ENCODE measurements at regions not wholly inside any gene's neighbourhood (a gene's known extent, or its start where the extent isn't known, plus 50 kb on each side); places are given as distances from the start of the nearest gene placed in this dataset.

DNA sequence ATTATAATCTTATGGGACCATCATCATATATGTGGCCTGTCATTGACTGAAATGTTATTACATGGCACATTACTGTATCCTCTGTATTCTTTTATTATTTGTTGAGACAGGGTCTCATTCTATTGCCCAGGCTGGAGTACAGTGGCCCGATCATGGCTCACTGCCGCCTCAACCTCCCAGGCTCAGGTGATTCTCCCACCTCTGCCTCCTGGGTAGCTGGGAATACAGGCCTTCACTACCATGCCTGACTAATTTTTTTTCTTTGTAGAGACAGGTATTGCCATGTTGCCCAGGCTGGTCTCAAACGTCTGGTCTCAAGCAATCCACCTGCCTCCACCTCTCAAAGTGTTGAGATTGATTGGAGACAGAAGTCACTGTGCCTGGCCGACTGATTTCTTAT, 153.2 kb downstream of the RASSF9 start:
- no peak overlapping the region for H3K4me2 ChIP-seq (ENCODE audit: low read depth, low read length)
- ChIA-PET CTCF (ENCODE audit: low intra/inter-chr PET ratio, low total read pairs) (no interaction called here), POLR2A (no interaction called here)
- no peak overlapping the region for H3K4me3 ChIP-seq (replicated peaks in 1 of 3; ENCODE audit: insufficient read depth in 1 of 3, low read depth in 2 of 3, low read length in 3 of 3)
- H3K36me3 ChIP-seq (replicated peaks in 1 of 2; ENCODE audit: control insufficient read depth in 1 of 2, insufficient read depth in 2 of 2, low read length in 2 of 2), result no peaks in the 10 kb centered on the region
- no peak overlapping the region for H3K27ac ChIP-seq (ENCODE audit: extremely low read length, insufficient read depth, low read length)
- no peak overlapping the region for H3K9ac ChIP-seq (ENCODE audit: insufficient read depth, low read depth, low read length)
- no peak for TF ChIP-seq FOSL1 (CRISPR knock-in tag; IDR thresholded peaks at IDR 0.05; ENCODE audit: borderline replicate concordance)
- TF ChIP-seq DPF2 (CRISPR knock-in tag; IDR thresholded peaks at IDR 0.05; ENCODE audit: borderline replicate concordance, low read depth), result no peak
- no peak for TF ChIP-seq ZNF326 (CRISPR knock-in tag; IDR thresholded peaks at IDR 0.05; ENCODE audit: borderline replicate concordance)
- no peak for TF ChIP-seq POLR2AphosphoS5 (IDR thresholded peaks at IDR 0.05; ENCODE audit: low read depth, low read length)
- no peak for TF ChIP-seq MXI1 (IDR thresholded peaks at IDR 0.05; ENCODE audit: borderline replicate concordance, low read depth, low read length)
- TF ChIP-seq TP53 (CRISPR knock-in tag; conservative IDR thresholded peaks at IDR 0.05), result no peak
- TF ChIP-seq SP2 (CRISPR knock-in tag; IDR thresholded peaks at IDR 0.05), result no peak
- TF ChIP-seq ZNF563 (CRISPR knock-in tag; IDR thresholded peaks at IDR 0.05), result no peak
- no peak for TF ChIP-seq ZFP82 (CRISPR knock-in tag; IDR thresholded peaks at IDR 0.05; ENCODE audit: borderline replicate concordance)
- TF ChIP-seq TSC22D2 (CRISPR knock-in tag; IDR thresholded peaks at IDR 0.05; ENCODE audit: borderline replicate concordance), result no peak
- TF ChIP-seq ARID2 (CRISPR knock-in tag; IDR thresholded peaks at IDR 0.05; ENCODE audit: borderline replicate concordance), result no peak
- no peak for TF ChIP-seq FOXA1 (IDR thresholded peaks at IDR 0.05)
- no peak for TF ChIP-seq FOXA1 (CRISPR knock-in tag; IDR thresholded peaks at IDR 0.05)
- no peak for TF ChIP-seq ESRRA (CRISPR knock-in tag; IDR thresholded peaks at IDR 0.05; ENCODE audit: low read depth)
- H4K20me1 ChIP-seq (ENCODE audit: insufficient read depth, low read length), result no peaks in the 10 kb centered on the region
- BruUV-seq (replicated peaks), result no TSS peak
- H3K9me3 ChIP-seq (ENCODE audit: low read length), result no peaks in the 10 kb centered on the region
- H2AFZ ChIP-seq (ENCODE audit: low read length), result no peak overlapping the region
- H3K4me1 ChIP-seq (ENCODE audit: insufficient read depth, low read length), result no peaks in the 10 kb centered on the region
- no peaks in the 10 kb centered on the region for H3K79me2 ChIP-seq (ENCODE audit: insufficient read depth, low read length)
- 44% methylated on average over 4 of the region's 4 CpGs for WGBS (ENCODE audit: low lambda C conversion rate)
- intact Hi-C loops (cut with micrococcal nuclease; ENCODE audit: unreplicated experiment) (no loop called here), in situ Hi-C loops (cut with HindIII; ENCODE audit: extremely low pct_ligation_motif_present, low pct_unique_long_range_greater_than_20kb) (no loop called here)
- FAIRE-seq (no peak), ATAC-seq (no peak), DNase-seq (ENCODE audit: low spot score) (no peak)
- H3K27me3 ChIP-seq (ENCODE audit: control insufficient read depth in 1 of 2, insufficient read depth in 2 of 2, low read length in 2 of 2), result no peaks in the 10 kb centered on the region

Measured in HepG2 (cell line).